K562 (cell line): ENCODE measurements at regions not wholly inside any gene's neighbourhood (a gene's known extent, or its start where the extent isn't known, plus 50 kb on each side); places are given as distances from the start of the nearest gene placed in this dataset.

Source experiments
- ATAC-seq: fragments of 200-7000 bp; cut with Tn5 transposase; 3 replicates; pipeline ENCODE4 v1.9.1; 2020; ENCODE audit warnings: moderate library complexity
- BruUV-seq: library from RNA; stranded (reverse); fragments of 400-500 nt; replicated peaks from 2 replicates; lab custom pipeline; 2021; lab: Mats Ljungman, UMichigan
- CTCF ChIA-PET: fragments of 300-600 bp; formaldehyde crosslinking; extraction: SDS; loops from one replicate; lab custom pipeline; 2021; ENCODE audit warnings: low intra/inter-chr PET ratio; lab: Yijun Ruan, JAX
- POLR2A ChIA-PET: fragments of 300-600, 350-650 bp; sonication (Branson Sonifier 250); formaldehyde crosslinking; extraction: SDS; loops from one replicate; lab custom pipeline; 2021; ENCODE audit warnings: antibody characterized with exemption, inconsistent platforms; lab: Yijun Ruan, JAX
- DNase-seq, 4 experiments: peaks; one replicate each; pipeline versions ENCODE4 v3.0.0 to v3.0.0-alpha.2; 2011 to 2018; ENCODE audit warnings: low spot score in 3 of 4, mixed read lengths in 3 of 4; ENCODE audit errors: extremely low read depth in 1 of 4
- FAIRE-seq: peaks from 2 replicates; lab custom pipeline; 2011; peaks lifted over from hg19 to GRCh38; lab: Jason Lieb, UNC
- H2AFZ ChIP-seq: 2 replicates; pipeline ENCODE4 v1.6.0; 2011; ENCODE audit warnings: low read depth, low read length, control low read depth, inconsistent platforms
- H3K27ac ChIP-seq: fragments of 200-600 bp; 3 replicates; pipeline ENCODE4 v1.8.0; 2011; ENCODE audit warnings: low read depth, mild to moderate bottlenecking, control low read depth, inconsistent platforms, low read length, moderate library complexity, mixed read lengths; ENCODE audit errors: extremely low read depth
- H3K27me3 ChIP-seq, 2 experiments: fragments of 300-600 bp in 1 of 2; 2 replicates in 1 of 2; 3 replicates in 1 of 2; pipeline versions ENCODE4 v1.6.0 to v1.8.0; 2011; ENCODE audit warnings: inconsistent platforms in 2 of 2, low read length in 2 of 2, mild to moderate bottlenecking in 1 of 2, mixed read lengths in 1 of 2, moderate library complexity in 1 of 2; ENCODE audit not compliant: control insufficient read depth in 2 of 2, insufficient read depth in 2 of 2
- H3K36me3 ChIP-seq: fragments of 300-600 bp; 3 replicates; pipeline ENCODE4 v1.8.0; 2011; ENCODE audit warnings: mild to moderate bottlenecking, low read length, inconsistent platforms; ENCODE audit not compliant: control insufficient read depth, insufficient read depth
- H3K4me1 ChIP-seq, 2 experiments: fragments of 200-600 bp in 1 of 2; replicated peaks in 1 of 2; 2 replicates in 1 of 2; 3 replicates in 1 of 2; pipeline versions ENCODE4 v1.5.1 to v1.8.0; 2011; ENCODE audit warnings: inconsistent platforms in 2 of 2, low read length in 2 of 2, mild to moderate bottlenecking in 1 of 2, mixed read lengths in 1 of 2, moderate library complexity in 1 of 2; ENCODE audit not compliant: control insufficient read depth in 2 of 2, insufficient read depth in 2 of 2
- H3K4me2 ChIP-seq: 2 replicates; pipeline ENCODE4 v1.6.1; 2011; ENCODE audit warnings: low read length, control low read depth, inconsistent platforms, mixed read lengths; ENCODE audit not compliant: insufficient read depth
- H3K4me3 ChIP-seq: fragments of 200-600 bp; sonication (generic), shearing (Covaris generic); 2 replicates; pipeline ENCODE4 v1.5.1; 2016; ENCODE audit warnings: control low read depth, inconsistent platforms
- H3K79me2 ChIP-seq: fragments of 200-600 bp; 3 replicates; pipeline ENCODE4 v1.8.0; 2011; ENCODE audit warnings: low read length, inconsistent platforms; ENCODE audit not compliant: control insufficient read depth, insufficient read depth
- H3K9ac ChIP-seq, 2 experiments: 2 replicates each; pipeline versions ENCODE4 v1.6.0 to v1.6.1; 2011; ENCODE audit warnings: low read depth in 2 of 2, low read length in 2 of 2, control low read depth in 1 of 2, inconsistent platforms in 1 of 2, mild to moderate bottlenecking in 1 of 2, mixed read lengths in 1 of 2; ENCODE audit not compliant: insufficient read depth in 1 of 2
- H3K9me1 ChIP-seq: one replicate; pipeline ENCODE4 v1.6.0; 2011; ENCODE audit warnings: inconsistent platforms, mild to moderate bottlenecking, low read length, moderate library complexity; ENCODE audit not compliant: control insufficient read depth, insufficient read depth
- H3K9me3 ChIP-seq: replicated peaks from 2 replicates; pipeline ENCODE4 v1.5.1; 2011; ENCODE audit warnings: low read depth, low read length, inconsistent platforms; ENCODE audit not compliant: control insufficient read depth, insufficient read depth
- H4K20me1 ChIP-seq: replicated peaks from 2 replicates; pipeline ENCODE4 v1.6.1; 2011; ENCODE audit warnings: low read length, inconsistent platforms, mixed read lengths; ENCODE audit not compliant: control insufficient read depth, insufficient read depth
- CHD1 ChIP-seq: fragments of 200-600 bp; sonication (generic); IDR thresholded peaks from one replicate; pipeline ENCODE4 v1.6.1; 2012; ENCODE audit warnings: mild to moderate bottlenecking, moderate library complexity, low read length, inconsistent platforms
- CREB3L1 ChIP-seq: fragments of 450-650 bp; IDR thresholded peaks from 2 replicates; pipeline ENCODE4 v1.6.1; 2014; ENCODE audit warnings: low read depth, mild to moderate bottlenecking, moderate library complexity, borderline replicate concordance
- EP300 ChIP-seq: IDR thresholded peaks from 2 replicates; pipeline ENCODE4 v1.6.1; 2012; ENCODE audit warnings: low read length, improper control_type of control experiment
- GATAD2B ChIP-seq: fragments of 450-650 bp; IDR thresholded peaks from 2 replicates; pipeline ENCODE4 v1.6.1; 2017; ENCODE audit warnings: mild to moderate bottlenecking, borderline replicate concordance
- KDM1A ChIP-seq, 2 experiments: fragments of 450-650 bp; IDR thresholded peaks; 2 replicates each; pipeline ENCODE4 v1.6.1; 2016; ENCODE audit warnings: mild to moderate bottlenecking in 2 of 2
- NFXL1 ChIP-seq: fragments of 450-650 bp; formaldehyde crosslinking; IDR thresholded peaks from 2 replicates; pipeline ENCODE4 v1.4.0; 2021; ENCODE audit warnings: mild to moderate bottlenecking
- PRPF4 ChIP-seq: fragments of 200-400 bp; formaldehyde crosslinking; IDR thresholded peaks from one replicate; pipeline ENCODE4 v1.6.1; 2017; ENCODE audit warnings: low read length, low read depth, mild to moderate bottlenecking; ENCODE audit not compliant: insufficient read depth, poor library complexity, severe bottlenecking
- ZBTB1 ChIP-seq: sonication (generic); formaldehyde crosslinking; IDR thresholded peaks from 2 replicates; pipeline ENCODE4 v1.8.1; 2023; ENCODE audit warnings: missing genetic modification reagents, low read depth, mild to moderate bottlenecking, borderline replicate concordance
- ZKSCAN8 ChIP-seq: fragments of 200-800 bp; sonication (Bioruptor generic); IDR thresholded peaks from 2 replicates; pipeline ENCODE4 v1.6.1; 2016; ENCODE audit warnings: missing genetic modification characterization, missing compliant biosample characterization
- ZNF133 ChIP-seq: fragments of 250-450 bp; sonication (Bioruptor Pico); IDR thresholded peaks from 2 replicates; pipeline ENCODE4 v1.4.0; 2020; ENCODE audit warnings: mild to moderate bottlenecking
- ZNF639 ChIP-seq, 2 experiments: fragments of 200-800 bp in 1 of 2; sonication (Bioruptor generic) in 1 of 2; sonication (generic) in 1 of 2; formaldehyde crosslinking in 1 of 2; IDR thresholded peaks in 1 of 2; conservative IDR thresholded peaks in 1 of 2; 2 replicates each; pipeline versions ENCODE4 v1.5.0 to v1.6.1; 2016 to 2020; ENCODE audit warnings: missing compliant biosample characterization in 1 of 2, missing genetic modification characterization in 1 of 2, missing genetic modification reagents in 1 of 2
- WGBS: fragments of 100-300 bp; shearing (Covaris generic); methylation state at CpG from one replicate; pipeline ENCODE4 v1.1.6; 2016; ENCODE audit warnings: low coverage, mixed read lengths; ENCODE audit not compliant: insufficient coverage; ENCODE audit errors: missing lambda C conversion rate; 5-methylcytosine and 5-hydroxymethylcytosine counted together
- in situ Hi-C: fragments of 300-500 bp; cut with MboI; formaldehyde crosslinking; loops from 4 replicates; pipeline ENCODE4 v1.15.0; 2018; ENCODE audit warnings: inconsistent platforms, mixed read lengths
- intact Hi-C: fragments of 100-400 bp; cut with micrococcal nuclease; formaldehyde crosslinking; loops from 2 replicates; pipeline ENCODE4 v1.14.2; 2022
- TF ChIP-seq, protein P1 (sequence below): fragments of 450-650 bp; formaldehyde crosslinking; IDR thresholded peaks from 2 replicates; pipeline ENCODE4 v1.4.0; 2022; ENCODE audit warnings: missing genetic modification characterization

DNA sequence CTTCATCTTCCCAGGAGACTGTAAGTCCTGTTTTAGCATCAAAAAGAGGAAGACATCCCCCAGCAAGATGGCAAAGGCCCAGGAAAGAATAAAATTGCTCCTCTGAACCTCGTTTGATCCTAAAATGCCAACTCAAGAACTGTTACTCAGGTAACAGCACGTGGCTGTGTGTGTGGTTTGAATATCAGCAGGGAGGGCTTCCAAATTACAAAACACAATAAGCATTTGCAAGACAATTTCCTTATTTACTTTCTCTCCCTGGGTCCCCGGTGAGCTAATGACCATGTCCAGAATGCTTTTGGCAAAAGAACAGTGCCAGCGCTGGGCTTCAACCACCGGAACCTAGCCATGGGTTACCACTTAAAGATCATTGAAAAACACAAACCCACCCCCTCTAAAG, 163.6 kb downstream of the C1D start:
- TF ChIP-seq ZBTB1: no peak
- no peak for TF ChIP-seq CREB3L1
- no peak for TF ChIP-seq PRPF4
- no peak for TF ChIP-seq ZNF639 (CRISPR knock-in tag; conservative IDR thresholded peaks at IDR 0.05 in 1 of 2, IDR thresholded peaks at IDR 0.05 in 1 of 2)
- TF ChIP-seq EP300: no peak
- TF ChIP-seq NFXL1 (CRISPR knock-in tag): no peak
- TF ChIP-seq ZKSCAN8 (CRISPR knock-in tag): no peak
- no peak for TF ChIP-seq CHD1
- TF ChIP-seq KDM1A (IDR thresholded peaks at IDR 0.05): no peak
- no peak for TF ChIP-seq GATAD2B
- TF ChIP-seq, protein P1, sequence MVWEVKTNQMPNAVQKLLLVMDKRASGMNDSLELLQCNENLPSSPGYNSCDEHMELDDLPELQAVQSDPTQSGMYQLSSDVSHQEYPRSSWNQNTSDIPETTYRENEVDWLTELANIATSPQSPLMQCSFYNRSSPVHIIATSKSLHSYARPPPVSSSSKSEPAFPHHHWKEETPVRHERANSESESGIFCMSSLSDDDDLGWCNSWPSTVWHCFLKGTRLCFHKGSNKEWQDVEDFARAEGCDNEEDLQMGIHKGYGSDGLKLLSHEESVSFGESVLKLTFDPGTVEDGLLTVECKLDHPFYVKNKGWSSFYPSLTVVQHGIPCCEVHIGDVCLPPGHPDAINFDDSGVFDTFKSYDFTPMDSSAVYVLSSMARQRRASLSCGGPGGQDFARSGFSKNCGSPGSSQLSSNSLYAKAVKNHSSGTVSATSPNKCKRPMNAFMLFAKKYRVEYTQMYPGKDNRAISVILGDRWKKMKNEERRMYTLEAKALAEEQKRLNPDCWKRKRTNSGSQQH (CRISPR knock-in tag): no peak
- no peak for TF ChIP-seq ZNF133
- H4K20me1 ChIP-seq: no peaks in the 10 kb centered on the region
- FAIRE-seq (no peak), ATAC-seq (no peak), DNase-seq (no peak)
- intact Hi-C loops: no loop called here
- WGBS: 0% methylated on average over 5 of the region's 5 CpGs
- H3K9me1 ChIP-seq: no peaks in the 10 kb centered on the region
- ChIA-PET CTCF (no interaction called here), POLR2A (interaction anchor here (1.7 kb wide), 1 partner anchor 31 kb away, joined by 3 read pairs; no protein-coding TSS in a partner anchor)
- in situ Hi-C loops: no loop called here
- no peak overlapping the region for H3K4me3 ChIP-seq
- no TSS peak for BruUV-seq
- H3K79me2 ChIP-seq: no peaks in the 10 kb centered on the region
- no peak overlapping the region for H2AFZ ChIP-seq
- H3K4me2 ChIP-seq: no peak overlapping the region
- H3K4me1 ChIP-seq: no peaks in the 10 kb centered on the region
- H3K27me3 ChIP-seq: peaks cover 9% of the 10 kb centered on the region in 2 experiments; a peak in 3 of 5 replicates
- H3K9me3 ChIP-seq: no peaks in the 10 kb centered on the region
- no peaks in the 10 kb centered on the region for H3K36me3 ChIP-seq
- H3K9ac ChIP-seq: no peak overlapping the region
- H3K27ac ChIP-seq: no peak overlapping the region
